ENCODE measurements at regions not wholly inside any gene's neighbourhood (a gene's known extent, or its start where the extent isn't known, plus 50 kb on each side); places are given as distances from the start of the nearest gene placed in this dataset.

DNA sequence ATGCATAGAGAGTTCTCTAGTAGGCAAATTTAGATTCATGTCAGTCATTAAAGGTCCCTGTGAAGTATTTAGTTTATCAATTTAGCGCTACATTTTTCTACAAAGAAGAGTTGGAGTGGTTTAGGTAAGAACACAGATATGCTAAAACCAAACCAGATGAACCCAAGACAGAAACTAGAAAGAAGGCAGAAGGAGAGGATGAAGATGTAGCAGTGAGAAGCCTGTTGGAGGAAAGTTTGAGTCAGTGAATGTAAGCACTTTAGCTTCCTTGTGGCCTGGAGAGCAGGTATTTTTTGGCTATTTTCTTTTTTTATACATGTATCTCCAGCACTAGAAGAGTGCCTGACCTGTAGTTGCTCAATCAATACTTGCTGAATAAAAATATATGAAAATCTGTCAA lies 223.7 kb downstream of the KCNRG start:
- H3K9me3 ChIP-seq: no peaks in the 10 kb centered on the region
- WGBS, 2 donors: 91 to 98% methylated on average over 1 of the region's 1 CpG

GRCh38 chr13:50241479-50241878 lies 226.2 kb downstream of the KCNRG start:
- TF ChIP-seq, protein P1, sequence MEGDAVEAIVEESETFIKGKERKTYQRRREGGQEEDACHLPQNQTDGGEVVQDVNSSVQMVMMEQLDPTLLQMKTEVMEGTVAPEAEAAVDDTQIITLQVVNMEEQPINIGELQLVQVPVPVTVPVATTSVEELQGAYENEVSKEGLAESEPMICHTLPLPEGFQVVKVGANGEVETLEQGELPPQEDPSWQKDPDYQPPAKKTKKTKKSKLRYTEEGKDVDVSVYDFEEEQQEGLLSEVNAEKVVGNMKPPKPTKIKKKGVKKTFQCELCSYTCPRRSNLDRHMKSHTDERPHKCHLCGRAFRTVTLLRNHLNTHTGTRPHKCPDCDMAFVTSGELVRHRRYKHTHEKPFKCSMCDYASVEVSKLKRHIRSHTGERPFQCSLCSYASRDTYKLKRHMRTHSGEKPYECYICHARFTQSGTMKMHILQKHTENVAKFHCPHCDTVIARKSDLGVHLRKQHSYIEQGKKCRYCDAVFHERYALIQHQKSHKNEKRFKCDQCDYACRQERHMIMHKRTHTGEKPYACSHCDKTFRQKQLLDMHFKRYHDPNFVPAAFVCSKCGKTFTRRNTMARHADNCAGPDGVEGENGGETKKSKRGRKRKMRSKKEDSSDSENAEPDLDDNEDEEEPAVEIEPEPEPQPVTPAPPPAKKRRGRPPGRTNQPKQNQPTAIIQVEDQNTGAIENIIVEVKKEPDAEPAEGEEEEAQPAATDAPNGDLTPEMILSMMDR (IDR thresholded peaks at IDR 0.05): no peak
- no peaks in the 10 kb centered on the region for H3K27me3 ChIP-seq
- H3K4me1 ChIP-seq: no peaks in the 10 kb centered on the region
- no peak overlapping the region for H3K27ac ChIP-seq
- H3K36me3 ChIP-seq: no peaks in the 10 kb centered on the region
- ATAC-seq (no peak), FAIRE-seq (no peak), DNase-seq (no peak)
- no peaks in the 10 kb centered on the region for H3K9me3 ChIP-seq
- H3K4me3 ChIP-seq: no peak overlapping the region
- 77 to 84% methylated on average over 4 of the region's 4 CpGs for WGBS, 2 donors
- intact Hi-C loops (cut with DNase I): no loop called here

More for the DNA sequence above, 223.7 kb downstream of the KCNRG start:
- TF ChIP-seq, protein P1 (IDR thresholded peaks at IDR 0.05): no peak
- intact Hi-C loops (cut with DNase I): no loop called here
- Histone ChIP-seq H3K4me3 (no peak overlapping the region), H3K27ac (no peak overlapping the region), H3K36me3 (no peaks in the 10 kb centered on the region), H3K4me1 (no peaks in the 10 kb centered on the region), H3K27me3 (no peaks in the 10 kb centered on the region)
- ATAC-seq (no peak), FAIRE-seq (no peak), DNase-seq (no peak)

DNA sequence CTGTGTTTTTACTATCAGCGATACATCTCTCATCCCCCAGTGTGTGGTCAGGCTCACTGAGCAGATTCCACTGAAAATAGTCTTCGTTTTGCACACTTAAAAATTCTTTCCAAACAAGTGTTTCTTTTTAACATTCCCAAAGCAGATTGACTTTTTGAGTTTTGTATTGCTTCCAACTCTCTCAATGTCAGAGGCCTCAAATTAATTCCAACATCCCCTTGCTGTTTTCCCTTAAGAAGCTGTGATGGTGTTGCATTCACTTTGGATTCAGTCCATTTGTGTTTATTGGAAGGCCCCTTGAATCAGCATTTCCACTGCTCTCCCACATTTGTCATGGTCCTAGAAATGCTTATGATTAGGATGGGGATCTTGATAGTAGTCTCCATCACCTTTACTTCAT lies 228.7 kb downstream of the KCNRG start:
- Histone ChIP-seq H3K4me1 (no peaks in the 10 kb centered on the region), H3K27me3 (peaks cover 0 to 2% (median 0%) of the 10 kb centered on the region in 4 donors), H3K9me3 (no peaks in the 10 kb centered on the region), H3K27ac (no peak overlapping the region), H3K36me3 (no peaks in the 10 kb centered on the region), H3K4me3 (no peak overlapping the region)
- DNase-seq (no peak), FAIRE-seq (no peak), ATAC-seq (no peak)
- WGBS, 2 donors: 88 to 92% methylated on average over 2 of the region's 2 CpGs
- TF ChIP-seq, protein P1 (IDR thresholded peaks at IDR 0.05): no peak
- intact Hi-C loops (cut with DNase I): no loop called here

- WGBS, 2 donors: 68 to 83% methylated on average over 6 of the region's 6 CpGs
- ATAC-seq: no peak
- no peaks in the 10 kb centered on the region for H3K4me1 ChIP-seq
- DNase-seq: no peak
- peaks cover 0 to 2% (median 0%) of the 10 kb centered on the region in 4 donors for H3K27me3 ChIP-seq
- TF ChIP-seq, protein P1 (IDR thresholded peaks at IDR 0.05): no peak
- intact Hi-C loops (cut with DNase I): no loop called here
- no peak overlapping the region for H3K4me3 ChIP-seq
- no peak for FAIRE-seq
- no peaks in the 10 kb centered on the region for H3K9me3 ChIP-seq
- no peaks in the 10 kb centered on the region for H3K36me3 ChIP-seq
- peak overlapping the region in 1 of 4 donors; percentile 5 for H3K27ac ChIP-seq
Measured at GRCh38 chr13:50244355-50244712, 229.1 kb downstream of the KCNRG start.

DNA sequence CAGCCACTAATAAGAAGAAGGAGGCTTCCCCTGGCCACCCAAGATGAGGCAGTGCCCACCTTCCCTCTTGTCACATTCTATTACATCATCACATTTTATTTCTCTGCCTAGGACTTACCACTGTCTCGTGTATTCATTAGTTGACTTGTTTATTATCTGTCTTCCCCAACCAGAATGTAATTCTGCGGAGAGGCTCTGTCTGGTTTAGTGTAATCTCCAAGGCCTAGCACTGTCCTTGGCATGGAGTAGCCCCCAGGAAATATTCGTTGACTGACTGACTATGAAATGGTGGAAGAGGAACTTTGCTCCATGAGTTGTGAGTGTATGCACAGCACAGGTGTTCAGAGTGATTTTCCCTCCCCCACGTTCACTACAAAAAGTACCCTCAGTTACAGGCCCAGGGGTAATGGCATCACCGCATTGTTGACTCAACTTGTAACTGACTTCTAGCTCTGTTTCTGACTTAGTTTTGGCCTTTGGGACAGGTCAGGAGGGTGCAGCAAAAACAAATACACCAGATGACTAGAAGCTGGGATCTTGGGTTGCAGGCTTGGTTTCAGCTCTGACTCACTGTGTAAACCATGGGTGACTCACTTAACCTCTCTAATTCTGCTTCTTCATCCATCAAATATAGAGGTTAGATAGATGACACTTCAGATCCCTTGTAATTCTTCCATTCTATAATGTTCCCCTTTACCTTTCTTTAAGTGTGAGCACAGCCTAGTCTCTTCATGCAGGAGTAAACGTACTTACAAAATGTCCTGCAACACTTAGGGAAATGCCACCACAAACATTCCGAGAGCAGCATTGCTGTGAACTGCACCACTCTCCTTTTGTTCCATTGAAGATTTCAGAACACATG lies 229.7 kb downstream of the KCNRG start:
- TF ChIP-seq, protein P1 (IDR thresholded peaks at IDR 0.05): no peak
- Histone ChIP-seq H3K27me3 (peaks cover 0 to 2% (median 0%) of the 10 kb centered on the region in 4 donors), H3K4me3 (no peak overlapping the region), H3K27ac (peak overlapping the region in 1 of 4 donors; percentile 5), H3K9me3 (no peaks in the 10 kb centered on the region), H3K36me3 (no peaks in the 10 kb centered on the region), H3K4me1 (no peaks in the 10 kb centered on the region)
- peak; percentile 83 to 97 (median 94) for ATAC-seq
- peak in 1 of 6 donors; percentile 38 for DNase-seq
- no peak for FAIRE-seq
- WGBS, 2 donors: 74 to 79% methylated on average over 7 of the region's 7 CpGs
- intact Hi-C loops (cut with DNase I): no loop called here

Data from pancreas (tissue), 10 donors.